ENCODE measurements at regions not wholly inside any gene's neighbourhood (a gene's known extent, or its start where the extent isn't known, plus 50 kb on each side); places are given as distances from the start of the nearest gene placed in this dataset.

- TF ChIP-seq POLR2A (IDR thresholded peaks at IDR 0.05): no peak
- TF ChIP-seq CTCF (IDR thresholded peaks at IDR 0.05): no peak
Observed at GRCh38 chr6:118714756-118715155, 63.4 kb upstream of the CEP85L start.
